Peyer's patch (tissue), 4 donors: ENCODE measurements at regions not wholly inside any gene's neighbourhood (a gene's known extent, or its start where the extent isn't known, plus 50 kb on each side); places are given as distances from the start of the nearest gene placed in this dataset.

Source experiments
- POLR2A ChIP-seq, 2 donors: fragments of 450-650 bp; IDR thresholded peaks; one replicate each; pipeline ENCODE4 v1.5.1; 2017; ENCODE audit warnings: antibody characterized with exemption in 2 of 2, mild to moderate bottlenecking in 2 of 2, moderate library complexity in 2 of 2
- TF ChIP-seq, protein P1 (sequence below), 6 experiments: fragments of 450-650 bp in 4 of 6; fragments of 200-600 bp in 2 of 6; sonication (generic) in 1 of 6; IDR thresholded peaks; one replicate each; pipeline ENCODE4 v1.5.1; 2017 to 2019; ENCODE audit warnings: antibody characterized with exemption in 6 of 6, mild to moderate bottlenecking in 3 of 6, moderate library complexity in 1 of 6

DNA sequence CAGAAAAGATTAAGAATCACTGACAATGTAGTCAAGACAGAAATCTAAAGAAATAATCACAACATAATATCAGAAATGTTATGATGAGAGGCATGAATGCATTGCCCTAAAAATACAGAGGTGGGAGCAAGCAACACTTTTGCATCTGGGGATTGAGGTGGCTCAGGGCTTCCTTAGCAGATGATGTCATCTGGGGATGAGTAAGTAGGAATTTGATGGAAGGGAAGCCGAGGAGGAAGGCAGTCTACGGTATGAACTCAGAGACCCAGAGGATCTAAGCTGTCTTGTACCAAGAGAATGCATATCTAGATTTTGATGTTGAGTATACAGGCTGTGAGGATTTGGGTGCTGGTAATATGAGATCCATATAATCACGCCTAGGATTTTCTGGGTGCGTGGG lies 193.0 kb upstream of the SNX19 start:
- TF ChIP-seq, protein P1, sequence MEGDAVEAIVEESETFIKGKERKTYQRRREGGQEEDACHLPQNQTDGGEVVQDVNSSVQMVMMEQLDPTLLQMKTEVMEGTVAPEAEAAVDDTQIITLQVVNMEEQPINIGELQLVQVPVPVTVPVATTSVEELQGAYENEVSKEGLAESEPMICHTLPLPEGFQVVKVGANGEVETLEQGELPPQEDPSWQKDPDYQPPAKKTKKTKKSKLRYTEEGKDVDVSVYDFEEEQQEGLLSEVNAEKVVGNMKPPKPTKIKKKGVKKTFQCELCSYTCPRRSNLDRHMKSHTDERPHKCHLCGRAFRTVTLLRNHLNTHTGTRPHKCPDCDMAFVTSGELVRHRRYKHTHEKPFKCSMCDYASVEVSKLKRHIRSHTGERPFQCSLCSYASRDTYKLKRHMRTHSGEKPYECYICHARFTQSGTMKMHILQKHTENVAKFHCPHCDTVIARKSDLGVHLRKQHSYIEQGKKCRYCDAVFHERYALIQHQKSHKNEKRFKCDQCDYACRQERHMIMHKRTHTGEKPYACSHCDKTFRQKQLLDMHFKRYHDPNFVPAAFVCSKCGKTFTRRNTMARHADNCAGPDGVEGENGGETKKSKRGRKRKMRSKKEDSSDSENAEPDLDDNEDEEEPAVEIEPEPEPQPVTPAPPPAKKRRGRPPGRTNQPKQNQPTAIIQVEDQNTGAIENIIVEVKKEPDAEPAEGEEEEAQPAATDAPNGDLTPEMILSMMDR (IDR thresholded peaks at IDR 0.05), result no peak
- TF ChIP-seq POLR2A (IDR thresholded peaks at IDR 0.05), result no peak
